ENCODE measurements at regions not wholly inside any gene's neighbourhood (a gene's known extent, or its start where the extent isn't known, plus 50 kb on each side); places are given as distances from the start of the nearest gene placed in this dataset.

DNA sequence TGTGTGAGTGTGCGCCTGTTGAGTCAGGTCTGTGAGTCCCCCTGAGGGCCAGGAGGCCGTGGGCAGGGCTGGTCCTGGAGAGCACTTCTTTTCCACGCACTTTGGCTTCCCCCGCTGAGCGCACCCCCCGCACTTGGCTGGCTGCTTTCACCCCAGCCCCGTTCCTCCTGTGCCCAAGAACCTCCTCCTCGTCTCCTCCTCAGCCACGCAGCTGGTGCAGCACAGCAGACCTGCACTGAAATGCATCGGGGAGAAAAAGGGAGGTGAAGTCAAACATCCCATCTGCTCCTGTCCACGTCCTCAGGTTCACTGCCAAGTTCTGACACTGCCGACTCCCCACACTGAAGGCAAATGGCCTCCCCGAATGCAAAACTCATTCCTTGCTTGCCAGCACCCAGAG lies 362.7 kb upstream of the SFSWAP start:
- Histone ChIP-seq H3K4me1 (replicated peaks in 1 of 4; ENCODE audit: control insufficient read depth in 3 of 4, insufficient read depth in 4 of 4, low read length in 3 of 4) (peaks cover 2 to 18% (median 14%) of the 10 kb centered on the region in 4 experiments; a peak in 6 of 7 replicates), H3K23me2 (ENCODE audit: low read depth, low read length) (peaks cover 6% of the 10 kb centered on the region; the same call in 1 of the 2 replicates), H3K4ac (replicated peaks; ENCODE audit: insufficient read length, low read depth, low read length) (peak overlapping the region; percentile 97), H3K36me3 (ENCODE audit: control insufficient read depth in 2 of 4, insufficient read depth in 4 of 4, low read length in 3 of 4) (no peaks in the 10 kb centered on the region), H3K4me2 (ENCODE audit: insufficient read depth in 1 of 2, low read depth in 2 of 2, low read length in 2 of 2) (peak overlapping the region; percentile 2 to 21; a peak in 1 of 4 replicates), H3K9ac (replicated peaks in 1 of 4; ENCODE audit: extremely low read depth in 1 of 4, low read depth in 3 of 4, low read length in 3 of 4) (no peak overlapping the region; a peak in 1 of 7 replicates), H2BK12ac (ENCODE audit: low read depth, low read length) (peak overlapping the region; percentile 72), H2BK5ac (ENCODE audit: low read depth, low read length) (peak overlapping the region; percentile 53; the same call in 1 of the 2 replicates), H4K8ac (ENCODE audit: extremely low read depth, insufficient read depth, low read length) (no peak overlapping the region; the same call in 1 of the 2 replicates), H2BK120ac (replicated peaks; ENCODE audit: low read depth, low read length) (peak overlapping the region; percentile 89), H4K91ac (replicated peaks; ENCODE audit: insufficient read length, low read length) (peak overlapping the region; percentile 83), H2AFZ (ENCODE audit: low read length) (peak overlapping the region; percentile 38; the same call in 1 of the 2 replicates), H3K27me3 (replicated peaks in 1 of 4; ENCODE audit: control insufficient read depth in 3 of 4, extremely low read depth in 1 of 4, insufficient read depth in 3 of 4, low read length in 3 of 4) (no peaks in the 10 kb centered on the region; a peak in 1 of 7 replicates), H3K79me1 (ENCODE audit: low read depth, low read length) (no peaks in the 10 kb centered on the region), H2BK15ac (ENCODE audit: low read length) (no peak overlapping the region), H3K9me3 (ENCODE audit: insufficient read depth in 2 of 2, low read depth in 1 of 2, low read length in 1 of 2) (no peaks in the 10 kb centered on the region; a peak in 1 of 4 replicates), H3K79me2 (ENCODE audit: control insufficient read depth in 1 of 2, insufficient read depth in 2 of 2, low read length in 2 of 2) (no peaks in the 10 kb centered on the region), H4K20me1 (replicated peaks in 1 of 2; ENCODE audit: control insufficient read depth in 1 of 2, insufficient read depth in 2 of 2, low read length in 2 of 2) (peaks cover 0 to 5% of the 10 kb centered on the region in 2 experiments), H4K5ac (ENCODE audit: insufficient read length, low read depth, low read length) (no peak overlapping the region), H3K23ac (ENCODE audit: insufficient read length) (no peak overlapping the region), H2AK5ac (ENCODE audit: low read depth, low read length) (no peak overlapping the region), H3K18ac (ENCODE audit: extremely low read depth, low read length) (no peak overlapping the region), H3K14ac (ENCODE audit: insufficient read length) (no peak overlapping the region), H3K4me3 (ENCODE audit: extremely low read depth in 1 of 4, insufficient read depth in 2 of 4, low read depth in 3 of 4, low read length in 4 of 4) (no peak overlapping the region), H3K27ac (ENCODE audit: low read depth, low read length) (no peak overlapping the region), H2BK20ac (ENCODE audit: low read length) (no peak overlapping the region), H3K56ac (replicated peaks; ENCODE audit: insufficient read length, low read depth, low read length) (no peak overlapping the region)
- FAIRE-seq (no peak), DNase-seq (ENCODE audit: low read depth in 1 of 2, low spot score in 2 of 2) (no peak)
- WGBS, 2 experiments (ENCODE audit: extremely low coverage in 1 of 2, insufficient coverage in 1 of 2, insufficient read length in 1 of 2, insufficient replicate concordance in 2 of 2, low coverage in 1 of 2, low lambda C conversion rate in 2 of 2, missing lambda C conversion rate in 1 of 2): 74% methylated on average over 10 of the region's 13 CpGs; no CpG with 5 or more reads in 1 of the 2 experiments
- POLR2A ChIA-PET (ENCODE audit: partially characterized antibody): no interaction called here
- CTCF ChIA-PET (ENCODE audit: partially characterized antibody): no interaction called here
- TF ChIP-seq TBP (IDR thresholded peaks at IDR 0.05; ENCODE audit: low read depth, low read length) (no peak), KDM4A (IDR thresholded peaks at IDR 0.05; ENCODE audit: low read depth, low read length, severe bottlenecking) (no peak)

All from H1 (cell line).